IPS-18c (cell line): ENCODE measurements at regions not wholly inside any gene's neighbourhood (a gene's known extent, or its start where the extent isn't known, plus 50 kb on each side); places are given as distances from the start of the nearest gene placed in this dataset.

ENCODE experiments used
- H3K4me3 ChIP-seq: 2 replicates; pipeline ENCODE4 v1.7.0; 2013; ENCODE audit warnings: low read depth, mild to moderate bottlenecking, low read length, moderate library complexity; ENCODE audit not compliant: insufficient read depth
- H3K9me3 ChIP-seq: one replicate; pipeline ENCODE4 v1.6.1; 2013; ENCODE audit warnings: mild to moderate bottlenecking, low read length, moderate library complexity; ENCODE audit not compliant: control insufficient read depth, insufficient read depth

- H3K9me3 ChIP-seq, result no peaks in the 10 kb centered on the region
- H3K4me3 ChIP-seq, result peak overlapping the region; percentile 75
Measured at GRCh38 chr17:72591289-72592241, 470.7 kb downstream of the SOX9 start.

DNA sequence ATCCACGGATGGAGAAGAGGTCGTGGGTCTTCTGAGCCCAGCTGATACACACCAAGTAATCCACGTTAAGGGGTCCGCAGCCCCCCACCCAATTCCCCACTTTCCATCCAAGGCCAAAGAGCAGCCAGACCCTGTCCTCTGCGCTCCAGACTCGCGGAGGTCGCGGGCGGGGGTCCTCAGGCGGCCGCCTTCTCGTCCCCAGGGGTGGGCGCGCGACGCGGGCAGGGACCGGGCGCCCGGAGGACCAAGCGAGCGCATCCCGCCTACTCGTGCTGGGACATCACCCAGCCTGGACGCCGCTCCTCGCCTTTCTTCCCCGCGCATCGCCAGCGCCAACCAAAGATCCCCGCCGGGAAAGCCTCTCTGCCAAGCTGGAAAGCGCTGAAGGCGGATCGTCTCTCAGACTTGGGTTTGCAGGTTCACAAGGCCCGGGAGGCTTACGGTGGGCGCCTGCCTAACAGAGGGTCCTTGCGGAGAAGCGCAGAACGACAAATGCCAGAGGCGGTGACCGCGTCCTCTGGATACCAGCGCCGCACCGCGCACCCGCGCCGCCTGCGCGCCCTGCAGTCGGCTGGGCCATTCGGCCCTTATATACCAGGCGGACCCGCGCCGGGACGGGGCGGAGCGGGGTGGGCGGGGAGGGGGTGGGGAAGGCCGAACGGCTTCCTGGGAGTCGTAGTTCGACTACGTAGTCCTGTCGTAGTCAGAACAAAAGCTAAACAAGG is 471.6 kb downstream of the SOX9 start:
- Histone ChIP-seq H3K4me3 (peak overlapping the region; percentile 75), H3K9me3 (no peaks in the 10 kb centered on the region)

DNA sequence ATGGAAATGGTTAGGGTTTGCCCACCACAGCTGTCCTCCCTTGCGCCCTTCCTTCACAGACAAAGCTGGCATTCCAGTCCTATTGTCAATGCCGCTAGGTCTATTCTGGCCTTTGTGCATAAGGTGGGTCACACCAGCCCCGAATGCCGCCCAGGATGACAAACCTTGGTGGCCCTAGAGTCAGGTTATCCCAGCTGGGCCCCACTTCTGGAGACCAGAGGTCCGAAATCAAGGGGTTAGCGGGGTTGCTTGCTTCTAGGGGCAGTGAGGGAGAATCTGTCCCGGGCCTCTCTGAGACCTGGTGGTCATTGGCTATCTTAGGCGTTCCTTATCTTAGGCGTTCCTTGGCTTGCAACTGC is 472.1 kb downstream of the SOX9 start:
- Histone ChIP-seq H3K9me3 (no peaks in the 10 kb centered on the region), H3K4me3 (no peak overlapping the region)

- H3K4me3 ChIP-seq, result no peak overlapping the region
- no peaks in the 10 kb centered on the region for H3K9me3 ChIP-seq
Measured at GRCh38 chr17:72594248-72594647, 473.4 kb downstream of the SOX9 start.
